GM18511 (cell line): ENCODE measurements at regions not wholly inside any gene's neighbourhood (a gene's known extent, or its start where the extent isn't known, plus 50 kb on each side); places are given as distances from the start of the nearest gene placed in this dataset.

ENCODE experiments used
- ATAC-seq: cut with Tn5 transposase; IDR thresholded peaks from one replicate; pipeline ENCODE4 v1.9.1; 2021; ENCODE audit warnings: mild to moderate bottlenecking, moderate library complexity; ENCODE audit not compliant: unreplicated experiment

- no peak for ATAC-seq
These were observed 365.3 kb downstream of the RNF144B start for GRCh38 chr6:18752278-18753068.

GRCh38 chr6:18753076-18753475 lies 365.9 kb downstream of the RNF144B start:
- ATAC-seq, result no peak

- ATAC-seq, result no peak
These were observed 375.9 kb downstream of the RNF144B start for GRCh38 chr6:18763086-18763485.

DNA sequence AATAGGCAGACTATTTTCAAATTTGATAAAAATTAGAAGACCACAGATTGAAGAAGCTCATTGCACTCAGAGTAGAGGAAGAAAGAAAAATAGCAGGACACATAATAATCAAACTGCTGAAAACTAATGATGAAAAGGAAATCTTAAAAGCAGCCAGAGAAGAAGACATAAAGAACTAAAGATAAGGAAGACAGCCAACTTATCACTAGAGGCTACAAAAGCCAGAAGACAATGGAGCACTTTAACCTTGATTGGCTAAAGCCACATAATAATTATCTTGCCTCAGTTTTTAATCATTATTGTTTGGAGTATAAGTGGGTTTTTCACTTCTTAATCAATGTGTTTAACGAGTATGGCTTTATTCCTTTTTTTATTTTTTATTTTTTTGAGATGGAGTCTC lies 397.6 kb downstream of the RNF144B start:
- ATAC-seq, result no peak

DNA sequence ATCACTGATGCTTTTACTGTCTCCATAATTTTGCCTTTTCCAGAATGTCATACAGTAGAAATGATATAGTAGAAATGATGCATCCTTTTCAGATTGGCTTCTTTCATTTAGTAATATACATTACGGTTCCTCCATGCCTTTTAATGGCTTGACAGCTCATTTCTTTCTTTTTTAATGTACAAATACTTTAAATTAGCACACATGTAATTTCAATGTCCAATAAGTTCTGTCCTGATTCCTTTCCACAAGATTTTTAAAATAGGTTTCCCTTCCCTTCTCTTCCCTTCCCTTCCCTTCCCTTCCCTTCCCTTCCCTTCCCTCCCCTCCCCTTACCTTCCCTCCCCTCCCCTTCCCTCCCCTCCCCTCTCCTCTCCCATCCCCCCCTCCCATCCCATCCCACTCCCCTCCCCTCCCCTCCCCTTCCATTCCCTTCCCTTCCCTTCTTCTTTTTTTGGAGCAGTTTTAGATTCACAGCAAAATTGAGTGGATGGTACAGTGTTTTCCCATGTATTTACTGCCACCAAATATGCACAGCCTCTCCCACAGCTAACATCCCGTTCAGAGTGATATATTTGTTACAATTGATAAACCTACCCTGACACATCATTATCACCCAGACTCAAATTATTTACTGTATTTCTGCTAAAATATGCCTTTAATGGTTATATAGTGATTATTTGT lies 398.8 kb downstream of the RNF144B start:
- no peak for ATAC-seq

DNA sequence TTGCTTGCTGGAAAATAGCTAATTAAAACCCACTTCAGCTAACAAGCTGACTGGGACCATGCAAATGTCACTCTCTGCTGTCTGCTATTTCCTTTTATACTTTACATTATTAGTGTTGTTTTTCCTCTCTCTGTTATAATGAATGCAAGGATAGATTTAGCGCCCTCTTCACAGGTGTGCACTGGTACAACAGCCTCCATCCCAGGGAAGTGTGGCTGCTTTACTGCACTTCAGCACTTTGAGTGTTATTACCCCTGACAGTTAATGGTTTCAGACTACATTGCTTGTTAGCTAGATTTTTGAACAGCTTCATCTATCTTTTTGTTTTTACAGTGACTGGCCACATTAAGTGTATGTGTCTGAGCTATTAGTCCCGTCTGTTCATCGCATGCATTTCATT lies 405.7 kb downstream of the RNF144B start:
- ATAC-seq, result no peak

DNA sequence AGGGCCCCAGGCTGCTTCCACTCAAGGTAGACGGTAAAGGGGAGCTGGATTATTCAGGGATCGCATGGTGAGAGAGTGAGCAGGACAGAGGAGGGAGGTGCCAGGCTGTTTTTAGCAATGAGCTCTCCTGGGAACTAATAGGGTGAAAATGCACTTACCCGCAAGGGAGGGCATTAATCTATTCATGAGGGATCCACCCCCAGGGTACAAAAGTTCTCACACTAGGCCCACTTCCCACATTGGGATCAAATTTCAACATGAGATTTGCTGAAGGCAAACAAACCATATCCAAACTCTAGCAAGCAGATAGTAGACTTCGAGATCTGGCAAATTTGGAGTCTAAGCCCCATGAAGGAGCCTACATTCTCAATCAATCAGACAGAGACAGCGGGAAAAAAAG lies 408.6 kb downstream of the RNF144B start:
- no peak for ATAC-seq

GRCh38 chr6:18820725-18821124 lies 433.6 kb downstream of the RNF144B start:
- no peak for ATAC-seq

- ATAC-seq, result no peak
These were observed 436.7 kb downstream of the RNF144B start for GRCh38 chr6:18823782-18824386.

DNA sequence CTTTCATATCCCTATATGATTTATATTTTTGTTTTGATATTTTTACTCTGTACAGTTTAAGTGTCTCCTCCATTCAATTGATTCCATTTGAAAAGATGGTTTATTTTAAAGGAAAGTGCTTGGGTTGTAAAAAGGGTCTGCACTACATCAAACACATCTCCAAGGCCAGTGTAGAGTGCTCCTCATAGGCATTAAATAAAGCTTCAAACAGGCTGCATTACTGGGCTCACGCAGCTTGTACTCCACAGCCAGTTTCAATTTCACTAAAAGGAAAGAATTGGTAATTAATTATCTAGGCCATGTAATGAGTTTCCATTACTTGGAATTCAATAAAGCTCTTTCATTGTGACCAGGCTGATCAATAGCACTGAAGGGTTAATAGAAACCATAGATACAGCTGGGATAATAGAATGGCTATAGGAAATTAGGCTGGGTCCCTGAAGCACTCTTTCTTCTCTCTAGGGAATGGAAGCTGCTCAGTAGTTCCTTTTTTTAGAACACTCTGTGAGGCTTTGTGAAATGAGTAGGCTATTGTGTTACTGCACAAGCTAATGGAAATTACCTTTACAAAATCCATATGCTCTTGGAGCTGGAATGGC lies 442.2 kb downstream of the RNF144B start:
- no peak for ATAC-seq

DNA sequence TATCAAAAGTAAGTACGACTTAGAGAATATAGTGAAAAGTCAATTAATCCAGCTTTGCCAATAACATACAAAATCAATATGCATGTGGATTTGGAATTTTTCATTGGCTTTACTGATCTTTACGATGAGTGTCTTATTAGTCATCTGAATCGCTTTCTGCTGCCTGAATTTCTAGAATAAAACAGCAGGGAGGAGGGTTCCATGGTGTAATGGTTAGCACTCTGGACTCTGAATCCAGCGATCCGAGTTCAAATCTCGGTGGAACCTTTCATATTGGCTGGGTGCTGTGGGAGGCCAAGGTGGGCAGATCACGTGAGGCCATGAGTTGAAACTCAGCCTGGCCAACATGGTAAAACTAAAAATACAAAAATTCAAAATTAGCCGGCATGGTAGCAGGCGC lies 448.8 kb downstream of the RNF144B start:
- ATAC-seq, result no peak

GRCh38 chr6:18837013-18837412 lies 449.9 kb downstream of the RNF144B start:
- ATAC-seq, result no peak

- no peak for ATAC-seq
These were observed 455.4 kb downstream of the RNF144B start for GRCh38 chr6:18842534-18842933.

GRCh38 chr6:18845896-18846295 lies 458.7 kb downstream of the RNF144B start:
- no peak for ATAC-seq

DNA sequence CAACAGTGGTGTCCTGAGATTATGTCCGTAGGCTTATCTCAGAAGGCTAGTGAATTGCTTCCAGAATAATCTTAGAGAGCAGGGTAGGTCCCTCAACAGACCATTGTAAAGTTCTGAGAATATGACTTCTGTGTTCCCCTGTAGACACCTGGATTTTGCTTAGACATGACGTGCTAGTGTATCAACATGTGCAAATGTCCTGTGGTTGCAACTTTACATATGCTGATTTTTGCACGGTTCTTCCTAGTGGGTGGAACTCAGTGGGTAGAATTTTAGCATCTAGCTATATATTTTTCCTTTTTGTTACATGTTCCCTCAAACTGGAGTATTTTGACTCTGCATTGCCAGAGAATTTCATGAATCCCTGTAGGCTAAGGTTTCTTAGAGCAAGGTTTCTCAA lies 459.2 kb downstream of the RNF144B start:
- ATAC-seq, result no peak

DNA sequence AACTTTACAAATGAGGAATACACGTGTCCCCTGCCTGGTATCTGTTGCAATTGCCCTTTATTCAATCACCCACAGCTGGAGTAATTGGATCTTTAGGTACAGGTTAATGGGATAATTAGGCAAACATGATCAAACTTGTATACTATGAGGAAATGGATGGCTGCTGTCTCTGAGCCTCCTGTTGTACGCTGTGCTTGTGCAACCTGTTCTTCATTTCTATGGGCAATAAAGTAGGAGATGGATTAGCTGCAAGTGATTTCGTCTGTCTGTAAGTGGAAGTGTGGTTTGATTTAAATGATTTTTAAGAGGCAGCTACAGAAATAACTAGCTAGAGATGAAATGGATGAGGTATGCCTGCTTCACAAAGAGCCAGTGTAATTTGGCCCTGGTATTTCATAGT lies 474.1 kb downstream of the RNF144B start:
- ATAC-seq, result no peak

DNA sequence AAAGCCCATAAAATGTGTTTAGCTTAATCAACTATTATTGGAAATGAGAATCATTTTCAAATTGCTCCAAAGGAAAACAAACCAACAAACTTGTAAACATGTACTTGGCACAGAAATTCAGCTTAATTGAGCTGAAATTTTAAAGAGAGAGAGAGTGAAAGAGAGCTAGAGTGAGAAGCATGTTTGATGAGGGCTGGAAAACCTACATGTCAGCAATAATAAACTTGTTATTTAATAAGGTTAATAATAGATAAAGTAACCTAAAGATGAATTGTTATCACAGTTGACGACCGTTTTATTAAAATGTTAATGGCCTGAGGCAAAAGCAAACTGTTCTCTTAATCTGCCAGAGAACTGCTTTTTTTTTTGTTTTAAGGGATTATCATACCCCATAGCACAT lies 496.1 kb downstream of the RNF144B start:
- ATAC-seq, result no peak

DNA sequence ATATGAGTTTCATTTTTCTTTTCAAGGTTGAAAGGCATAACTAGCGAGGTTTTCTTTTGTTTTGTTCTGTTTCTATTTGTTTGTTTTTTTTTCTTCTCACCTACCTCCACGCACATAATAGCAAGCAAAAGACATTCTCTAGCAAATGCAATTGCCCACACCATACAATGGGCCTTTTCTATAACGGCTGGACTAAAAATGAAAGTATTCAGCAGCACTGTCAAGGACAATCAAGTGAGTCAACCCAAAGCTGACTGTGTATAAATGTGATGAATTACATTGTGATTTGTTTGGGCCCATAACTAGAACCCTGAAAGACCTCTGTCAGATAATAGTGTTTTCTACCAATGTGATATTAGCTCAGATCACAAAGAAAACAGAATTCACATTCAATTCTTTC lies 496.7 kb downstream of the RNF144B start:
- ATAC-seq, result no peak

- no peak for ATAC-seq
These were observed 506.6 kb downstream of the RNF144B start for GRCh38 chr6:18893540-18894269.

DNA sequence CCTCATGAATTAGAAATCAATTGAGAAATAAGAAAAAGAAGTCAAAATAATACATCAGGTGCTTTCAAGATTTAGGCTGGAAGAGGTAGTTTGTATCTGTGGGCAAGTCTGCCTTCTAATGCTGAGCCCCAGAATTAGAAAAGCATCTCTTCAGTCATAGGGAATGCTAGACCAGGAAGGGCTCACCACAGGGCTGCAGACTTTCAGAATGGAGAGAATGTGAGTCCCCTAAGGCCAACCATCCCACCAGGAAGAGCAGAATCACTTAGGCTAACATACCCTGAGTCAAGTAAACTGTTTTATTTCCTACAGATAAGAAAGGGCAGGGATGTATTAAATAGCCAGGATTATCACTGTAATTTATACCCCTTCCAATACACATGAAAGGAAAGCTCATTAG lies 510.2 kb downstream of the RNF144B start:
- no peak for ATAC-seq

DNA sequence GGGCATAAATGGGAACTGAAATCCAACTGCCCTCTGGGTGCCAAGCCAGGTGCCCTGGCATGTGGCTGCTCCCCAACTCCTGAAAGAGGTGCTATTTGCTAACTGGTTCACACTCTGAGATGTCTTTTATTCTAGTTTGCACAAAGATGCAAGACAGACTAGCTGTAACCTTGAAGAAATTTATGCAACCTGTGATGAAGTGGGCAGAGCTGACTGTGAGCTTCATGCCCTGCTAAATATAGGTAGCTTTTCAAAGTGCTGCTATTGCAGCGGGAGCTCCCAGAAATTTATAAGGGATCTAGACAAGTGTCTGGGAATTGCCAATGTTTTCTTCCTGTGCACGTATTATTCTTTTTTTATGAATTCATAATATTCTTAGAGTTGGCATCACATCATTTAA lies 517.5 kb downstream of the RNF144B start:
- ATAC-seq, result no peak
